ENCODE measurements at regions not wholly inside any gene's neighbourhood (a gene's known extent, or its start where the extent isn't known, plus 50 kb on each side); places are given as distances from the start of the nearest gene placed in this dataset.

- Histone ChIP-seq H3K4me1 (no peaks in the 10 kb centered on the region), H3K27ac (no peak overlapping the region), H3K36me3 (no peaks in the 10 kb centered on the region), H3K4me3 (no peak overlapping the region), H3K27me3 (ENCODE audit: low read depth) (no peaks in the 10 kb centered on the region), H3K9me3 (no peaks in the 10 kb centered on the region)
- intact Hi-C loops (cut with DNase I): no loop called here
- DNase-seq (no peak), ATAC-seq (no peak)
- TF ChIP-seq CTCF (IDR thresholded peaks at IDR 0.05): no peak
Observed at GRCh38 chr6:93964321-93964720, 545.0 kb upstream of the EPHA7 start.

- H3K27ac ChIP-seq: no peak overlapping the region
- H3K27me3 ChIP-seq (ENCODE audit: low read depth): no peaks in the 10 kb centered on the region
- intact Hi-C loops (cut with DNase I): no loop called here
- H3K4me3 ChIP-seq: no peak overlapping the region
- no peaks in the 10 kb centered on the region for H3K9me3 ChIP-seq
- no peaks in the 10 kb centered on the region for H3K36me3 ChIP-seq
- TF ChIP-seq CTCF (IDR thresholded peaks at IDR 0.05): no peak
- no peaks in the 10 kb centered on the region for H3K4me1 ChIP-seq
- DNase-seq (no peak), ATAC-seq (no peak)
Observed at GRCh38 chr6:93962566-93962965, 543.2 kb upstream of the EPHA7 start.

- TF ChIP-seq CTCF (IDR thresholded peaks at IDR 0.05): no peak
- intact Hi-C loops (cut with DNase I): no loop called here
- Histone ChIP-seq H3K27ac (no peak overlapping the region), H3K9me3 (no peaks in the 10 kb centered on the region), H3K36me3 (no peaks in the 10 kb centered on the region), H3K4me3 (no peak overlapping the region), H3K4me1 (no peaks in the 10 kb centered on the region), H3K27me3 (ENCODE audit: low read depth) (no peaks in the 10 kb centered on the region)
- ATAC-seq (no peak), DNase-seq (no peak)
Observed at GRCh38 chr6:93954584-93954983, 535.2 kb upstream of the EPHA7 start.

GRCh38 chr6:93943661-93944060, 524.3 kb upstream of the EPHA7 start:
- no peaks in the 10 kb centered on the region for H3K27me3 ChIP-seq (ENCODE audit: low read depth)
- no peak overlapping the region for H3K4me3 ChIP-seq
- no peak for TF ChIP-seq CTCF (IDR thresholded peaks at IDR 0.05)
- no peaks in the 10 kb centered on the region for H3K9me3 ChIP-seq
- no peaks in the 10 kb centered on the region for H3K4me1 ChIP-seq
- H3K27ac ChIP-seq: no peak overlapping the region
- ATAC-seq: no peak
- H3K36me3 ChIP-seq: no peaks in the 10 kb centered on the region
- no peak for DNase-seq
- intact Hi-C loops (cut with DNase I): no loop called here

- no peaks in the 10 kb centered on the region for H3K4me1 ChIP-seq
- no peaks in the 10 kb centered on the region for H3K36me3 ChIP-seq
- H3K9me3 ChIP-seq: no peaks in the 10 kb centered on the region
- H3K4me3 ChIP-seq: no peak overlapping the region
- DNase-seq (no peak), ATAC-seq (no peak)
- intact Hi-C loops (cut with DNase I): no loop called here
- no peak overlapping the region for H3K27ac ChIP-seq
- no peaks in the 10 kb centered on the region for H3K27me3 ChIP-seq (ENCODE audit: low read depth)
- no peak for TF ChIP-seq CTCF (IDR thresholded peaks at IDR 0.05)
Observed at GRCh38 chr6:93940381-93940780, 521.0 kb upstream of the EPHA7 start.

- Histone ChIP-seq H3K27ac (no peak overlapping the region), H3K36me3 (no peaks in the 10 kb centered on the region), H3K27me3 (ENCODE audit: low read depth) (no peaks in the 10 kb centered on the region), H3K9me3 (no peaks in the 10 kb centered on the region), H3K4me3 (no peak overlapping the region), H3K4me1 (no peaks in the 10 kb centered on the region)
- DNase-seq (no peak), ATAC-seq (no peak)
- intact Hi-C loops (cut with DNase I): no loop called here
- TF ChIP-seq CTCF (IDR thresholded peaks at IDR 0.05): no peak
Observed at GRCh38 chr6:93932175-93932574, 512.8 kb upstream of the EPHA7 start.
